ENCODE measurements at regions not wholly inside any gene's neighbourhood (a gene's known extent, or its start where the extent isn't known, plus 50 kb on each side); places are given as distances from the start of the nearest gene placed in this dataset.

DNA sequence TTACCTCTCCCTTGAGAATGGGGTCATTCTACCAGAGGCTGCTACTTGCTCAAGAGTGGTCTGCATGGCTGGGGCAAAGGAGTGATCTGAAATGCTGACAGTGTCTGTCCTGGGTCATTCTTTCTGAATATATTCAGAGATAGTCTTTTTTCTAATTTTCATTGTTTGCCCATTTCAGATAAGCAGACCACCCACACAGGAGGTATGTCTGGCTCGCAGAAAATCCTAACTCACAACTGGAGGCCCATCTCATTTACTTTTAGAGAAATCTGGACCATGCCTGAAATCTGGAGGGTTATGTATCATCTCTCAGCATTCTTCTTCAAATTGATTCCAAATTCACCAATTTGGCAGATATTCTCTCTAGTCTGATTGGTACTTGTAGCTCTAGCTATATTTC, 227.6 kb downstream of the SEC61B start:
- CTCF ChIA-PET (ENCODE audit: low intra/inter-chr PET ratio): no interaction called here
- BruUV-seq (replicated peaks): no TSS peak
- H3K27ac ChIP-seq (ENCODE audit: extremely low read depth, low read depth, low read length): no peak overlapping the region
- intact Hi-C loops (cut with micrococcal nuclease): no loop called here
- peaks cover 0 to 4% of the 10 kb centered on the region in 2 experiments; a peak in 1 of 5 replicates for H3K27me3 ChIP-seq (ENCODE audit: control insufficient read depth in 2 of 2, insufficient read depth in 2 of 2, low read length in 2 of 2)
- H3K9ac ChIP-seq (ENCODE audit: insufficient read depth in 1 of 2, low read depth in 2 of 2, low read length in 2 of 2): no peak overlapping the region
- no peak for ATAC-seq
- WGBS (ENCODE audit: insufficient coverage, low coverage, missing lambda C conversion rate): 6% methylated on average over 1 of the region's 1 CpG
- no peak overlapping the region for H3K4me3 ChIP-seq
- no peak for FAIRE-seq
- no peaks in the 10 kb centered on the region for H4K20me1 ChIP-seq (replicated peaks; ENCODE audit: control insufficient read depth, insufficient read depth, low read length)
- H3K9me3 ChIP-seq (replicated peaks; ENCODE audit: control insufficient read depth, insufficient read depth, low read depth, low read length): no peaks in the 10 kb centered on the region
- H3K4me2 ChIP-seq (ENCODE audit: insufficient read depth, low read length): no peak overlapping the region
- H3K79me2 ChIP-seq (ENCODE audit: control insufficient read depth, insufficient read depth, low read length): no peaks in the 10 kb centered on the region
- TF ChIP-seq CHD1 (IDR thresholded peaks at IDR 0.05; ENCODE audit: low read length) (no peak), ZNF695 (CRISPR knock-in tag; IDR thresholded peaks at IDR 0.05) (no peak)
- in situ Hi-C loops (cut with MboI): no loop called here
- no peaks in the 10 kb centered on the region for H3K4me1 ChIP-seq (replicated peaks in 1 of 2; ENCODE audit: control insufficient read depth in 2 of 2, insufficient read depth in 2 of 2, low read length in 2 of 2)
- no peaks in the 10 kb centered on the region for H3K36me3 ChIP-seq (ENCODE audit: control insufficient read depth, insufficient read depth, low read length)
- POLR2A ChIA-PET: no interaction called here
- no peak overlapping the region for H2AFZ ChIP-seq (ENCODE audit: low read depth, low read length)
- no peak for DNase-seq (ENCODE audit: extremely low read depth in 1 of 4, low spot score in 3 of 4)
- H3K9me1 ChIP-seq (ENCODE audit: control insufficient read depth, insufficient read depth, low read length): no peaks in the 10 kb centered on the region

DNA sequence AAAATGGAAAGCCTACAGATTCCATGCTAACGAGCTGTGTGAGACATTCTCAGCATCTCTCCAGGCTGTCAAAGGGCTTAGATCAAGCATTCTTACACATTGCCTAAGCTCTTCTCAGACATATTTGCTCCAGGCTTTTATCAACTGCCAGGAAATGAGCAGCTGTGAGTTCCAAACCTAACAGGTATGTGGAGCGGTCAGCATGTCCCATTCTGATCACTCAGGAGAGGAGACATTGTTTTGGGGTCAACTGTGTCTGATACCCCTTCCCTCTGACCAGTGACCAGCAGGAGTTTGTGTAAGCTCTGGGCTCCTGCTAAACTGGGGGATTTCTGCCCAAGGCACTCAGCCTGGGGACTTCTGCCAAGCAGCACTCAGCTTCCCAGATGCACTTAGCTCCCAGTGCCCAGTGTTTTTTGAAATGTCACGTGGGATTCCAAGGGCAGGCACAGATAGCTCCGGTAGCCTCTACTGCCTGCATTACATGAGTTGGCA, 229.1 kb downstream of the SEC61B start:
- BruUV-seq (replicated peaks): no TSS peak
- ChIA-PET POLR2A (interaction anchor here (0.7 kb wide), 1 partner anchor 269 kb away, joined by 3 read pairs; no protein-coding TSS in a partner anchor), CTCF (ENCODE audit: low intra/inter-chr PET ratio) (no interaction called here)
- H3K4me2 ChIP-seq (ENCODE audit: insufficient read depth, low read length): no peak overlapping the region
- H3K79me2 ChIP-seq (ENCODE audit: control insufficient read depth, insufficient read depth, low read length): no peaks in the 10 kb centered on the region
- no peaks in the 10 kb centered on the region for H3K4me1 ChIP-seq (replicated peaks in 1 of 2; ENCODE audit: control insufficient read depth in 2 of 2, insufficient read depth in 2 of 2, low read length in 2 of 2)
- TF ChIP-seq ZNF3 (CRISPR knock-in tag; IDR thresholded peaks at IDR 0.05) (no peak), ZNF408 (CRISPR knock-in tag; IDR thresholded peaks at IDR 0.05; ENCODE audit: low read depth) (no peak), PPARD (CRISPR knock-in tag; IDR thresholded peaks at IDR 0.05) (no peak), HNRNPL (IDR thresholded peaks at IDR 0.05; ENCODE audit: low read depth, low read length) (no peak), GABPA (tag; conservative IDR thresholded peaks at IDR 0.05; ENCODE audit: low read depth) (no peak), KAT8 (IDR thresholded peaks at IDR 0.05; ENCODE audit: low read depth) (no peak), JUN (IDR thresholded peaks at IDR 0.05; ENCODE audit: borderline replicate concordance, low read depth, low read length) (no peak), JUN (CRISPR knock-in tag; IDR thresholded peaks at IDR 0.05; ENCODE audit: borderline replicate concordance) (no peak), NCOA1 (IDR thresholded peaks at IDR 0.05; ENCODE audit: low read depth) (no peak), ZHX1 (conservative IDR thresholded peaks at IDR 0.05; ENCODE audit: low read length) (no peak)
- intact Hi-C loops (cut with micrococcal nuclease): no loop called here
- DNase-seq (ENCODE audit: extremely low read depth in 1 of 4, low spot score in 3 of 4): no peak
- no peak overlapping the region for H3K4me3 ChIP-seq
- no peak overlapping the region for H3K27ac ChIP-seq (ENCODE audit: extremely low read depth, low read depth, low read length)
- in situ Hi-C loops (cut with MboI): no loop called here
- no peak overlapping the region for H2AFZ ChIP-seq (ENCODE audit: low read depth, low read length)
- H3K36me3 ChIP-seq (ENCODE audit: control insufficient read depth, insufficient read depth, low read length): no peaks in the 10 kb centered on the region
- 2% methylated on average over 4 of the region's 4 CpGs for WGBS (ENCODE audit: insufficient coverage, low coverage, missing lambda C conversion rate)
- no peak for ATAC-seq
- H3K27me3 ChIP-seq (ENCODE audit: control insufficient read depth in 2 of 2, insufficient read depth in 2 of 2, low read length in 2 of 2): no peaks in the 10 kb centered on the region
- H4K20me1 ChIP-seq (replicated peaks; ENCODE audit: control insufficient read depth, insufficient read depth, low read length): no peaks in the 10 kb centered on the region
- no peaks in the 10 kb centered on the region for H3K9me1 ChIP-seq (ENCODE audit: control insufficient read depth, insufficient read depth, low read length)
- no peaks in the 10 kb centered on the region for H3K9me3 ChIP-seq (replicated peaks; ENCODE audit: control insufficient read depth, insufficient read depth, low read depth, low read length)
- H3K9ac ChIP-seq (ENCODE audit: insufficient read depth in 1 of 2, low read depth in 2 of 2, low read length in 2 of 2): no peak overlapping the region
- FAIRE-seq: no peak
